ENCODE measurements at regions not wholly inside any gene's neighbourhood (a gene's known extent, or its start where the extent isn't known, plus 50 kb on each side); places are given as distances from the start of the nearest gene placed in this dataset.
"Not testable (repeated sequence)": the region's sequence is repeated elsewhere in the genome, so short reads cannot be mapped to it uniquely, and the experiment has no call there.

GRCh38 chr5:79924936-79925893 lies 65.8 kb downstream of the MTX3 start:
- no peak overlapping the region for H3K27ac ChIP-seq
- H3K4me1 ChIP-seq (ENCODE audit: low read depth) = no peaks in the 10 kb centered on the region
- H3K36me3 ChIP-seq = no peaks in the 10 kb centered on the region
- TF ChIP-seq, protein P1, sequence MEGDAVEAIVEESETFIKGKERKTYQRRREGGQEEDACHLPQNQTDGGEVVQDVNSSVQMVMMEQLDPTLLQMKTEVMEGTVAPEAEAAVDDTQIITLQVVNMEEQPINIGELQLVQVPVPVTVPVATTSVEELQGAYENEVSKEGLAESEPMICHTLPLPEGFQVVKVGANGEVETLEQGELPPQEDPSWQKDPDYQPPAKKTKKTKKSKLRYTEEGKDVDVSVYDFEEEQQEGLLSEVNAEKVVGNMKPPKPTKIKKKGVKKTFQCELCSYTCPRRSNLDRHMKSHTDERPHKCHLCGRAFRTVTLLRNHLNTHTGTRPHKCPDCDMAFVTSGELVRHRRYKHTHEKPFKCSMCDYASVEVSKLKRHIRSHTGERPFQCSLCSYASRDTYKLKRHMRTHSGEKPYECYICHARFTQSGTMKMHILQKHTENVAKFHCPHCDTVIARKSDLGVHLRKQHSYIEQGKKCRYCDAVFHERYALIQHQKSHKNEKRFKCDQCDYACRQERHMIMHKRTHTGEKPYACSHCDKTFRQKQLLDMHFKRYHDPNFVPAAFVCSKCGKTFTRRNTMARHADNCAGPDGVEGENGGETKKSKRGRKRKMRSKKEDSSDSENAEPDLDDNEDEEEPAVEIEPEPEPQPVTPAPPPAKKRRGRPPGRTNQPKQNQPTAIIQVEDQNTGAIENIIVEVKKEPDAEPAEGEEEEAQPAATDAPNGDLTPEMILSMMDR (IDR thresholded peaks at IDR 0.05; ENCODE audit: low read depth, low read length) = no peak
- DNase-seq (ENCODE audit: low read depth in 1 of 2, low spot score in 1 of 2) = peak; percentile 4 to 16
- no peaks in the 10 kb centered on the region for H3K9me3 ChIP-seq (ENCODE audit: low read depth)
- H3K27me3 ChIP-seq = no peaks in the 10 kb centered on the region
- H3K4me3 ChIP-seq = no peak overlapping the region

DNA sequence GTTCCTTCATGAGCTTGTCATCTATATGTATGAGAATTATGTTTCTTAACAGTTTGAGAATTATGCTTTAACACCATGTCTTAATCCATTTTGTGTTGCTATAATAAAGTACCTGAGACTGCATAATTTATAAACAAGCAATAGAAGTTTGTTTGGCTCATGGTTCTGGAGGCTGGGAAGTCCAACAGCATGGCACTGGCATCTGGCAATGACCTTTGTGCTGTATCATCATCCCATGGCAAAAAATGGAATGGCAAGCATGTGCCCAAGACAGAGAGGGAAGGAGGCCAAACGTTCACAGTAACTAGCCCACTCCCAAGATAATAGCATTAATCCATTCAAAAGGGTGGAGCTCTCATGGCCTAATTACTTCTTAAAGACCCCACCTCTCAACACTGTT lies 67.6 kb downstream of the MTX3 start:
- TF ChIP-seq, protein P1 (IDR thresholded peaks at IDR 0.05; ENCODE audit: low read depth, low read length) = no peak

DNA sequence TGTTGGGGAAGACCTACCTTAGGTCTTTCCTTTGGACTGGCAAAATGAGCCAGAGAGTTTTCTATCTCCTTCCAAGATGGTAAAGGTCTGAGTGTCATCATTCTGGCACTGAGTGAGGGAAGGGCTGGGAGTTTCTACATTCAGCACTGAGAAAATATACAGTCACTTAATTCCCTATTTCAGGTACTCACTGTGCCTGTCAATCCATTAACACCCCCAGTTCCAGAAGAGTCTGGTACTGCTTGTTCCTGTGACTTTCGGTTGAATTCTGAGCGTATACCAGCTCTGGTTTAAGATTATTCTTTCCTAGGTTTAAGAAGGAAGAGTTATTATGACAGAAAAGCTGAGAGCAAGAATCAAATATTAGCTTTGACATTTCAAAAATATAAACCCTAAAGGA lies 68.4 kb downstream of the MTX3 start:
- H3K27me3 ChIP-seq = no peaks in the 10 kb centered on the region
- H3K9me3 ChIP-seq (ENCODE audit: low read depth) = no peaks in the 10 kb centered on the region
- no peak overlapping the region for H3K27ac ChIP-seq
- DNase-seq (ENCODE audit: low read depth in 1 of 2, low spot score in 1 of 2) = no peak
- no peaks in the 10 kb centered on the region for H3K36me3 ChIP-seq
- H3K4me3 ChIP-seq = no peak overlapping the region
- TF ChIP-seq, protein P1 (IDR thresholded peaks at IDR 0.05; ENCODE audit: low read depth, low read length) = no peak
- no peaks in the 10 kb centered on the region for H3K4me1 ChIP-seq (ENCODE audit: low read depth)

More for the DNA sequence above, 67.6 kb downstream of the MTX3 start:
- Histone ChIP-seq H3K36me3 (no peaks in the 10 kb centered on the region), H3K9me3 (ENCODE audit: low read depth) (no peaks in the 10 kb centered on the region), H3K4me3 (no peak overlapping the region), H3K4me1 (ENCODE audit: low read depth) (no peaks in the 10 kb centered on the region), H3K27ac (no peak overlapping the region), H3K27me3 (no peaks in the 10 kb centered on the region)
- no peak for DNase-seq (ENCODE audit: low read depth in 1 of 2, low spot score in 1 of 2)

DNA sequence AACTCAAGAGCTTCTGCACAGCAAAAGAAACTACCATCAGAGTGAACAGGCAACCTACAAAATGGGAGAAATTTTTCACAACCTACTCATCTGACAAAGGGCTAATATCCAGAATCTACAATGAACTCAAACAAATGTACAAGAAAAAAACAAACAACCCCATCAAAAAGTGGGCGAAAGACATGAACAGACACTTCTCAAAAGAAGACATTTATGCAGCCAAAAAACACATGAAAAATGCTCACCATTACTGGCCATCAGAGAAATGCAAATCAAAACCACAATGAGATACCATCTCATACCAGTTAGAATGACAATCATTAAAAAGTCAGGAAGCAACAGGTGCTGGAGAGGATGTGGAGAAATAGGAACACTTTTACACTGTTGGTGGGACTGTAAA lies 83.6 kb downstream of the MTX3 start:
- H3K4me1 ChIP-seq (ENCODE audit: low read depth); H3K4me3 ChIP-seq; H3K36me3 ChIP-seq; H3K27me3 ChIP-seq; DNase-seq (ENCODE audit: low read depth in 1 of 2, low spot score in 1 of 2); H3K27ac ChIP-seq; H3K9me3 ChIP-seq (ENCODE audit: low read depth): not testable (repeated sequence)

DNA sequence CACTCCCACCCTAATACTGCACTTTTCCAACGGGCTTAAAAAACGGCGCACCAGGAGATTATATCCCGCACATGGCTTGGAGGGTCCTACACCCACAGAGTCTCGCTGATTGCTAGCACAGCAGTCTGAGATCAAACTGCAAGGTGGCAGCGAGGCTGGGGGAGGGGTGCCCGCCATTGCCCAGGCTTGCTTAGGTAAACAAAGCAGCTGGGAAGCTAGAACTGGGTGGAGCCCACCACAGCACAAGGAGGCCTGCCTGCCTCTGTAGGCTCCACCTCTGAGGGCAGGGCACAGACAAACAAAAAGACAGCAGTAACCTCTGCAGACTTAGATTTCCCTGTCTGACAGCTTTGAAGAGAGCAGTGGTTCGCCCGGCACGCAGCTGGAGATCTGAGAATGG lies 88.5 kb downstream of the MTX3 start:
- not testable (repeated sequence) for DNase-seq (ENCODE audit: low read depth in 1 of 2, low spot score in 1 of 2); H3K27ac ChIP-seq; H3K27me3 ChIP-seq

DNA sequence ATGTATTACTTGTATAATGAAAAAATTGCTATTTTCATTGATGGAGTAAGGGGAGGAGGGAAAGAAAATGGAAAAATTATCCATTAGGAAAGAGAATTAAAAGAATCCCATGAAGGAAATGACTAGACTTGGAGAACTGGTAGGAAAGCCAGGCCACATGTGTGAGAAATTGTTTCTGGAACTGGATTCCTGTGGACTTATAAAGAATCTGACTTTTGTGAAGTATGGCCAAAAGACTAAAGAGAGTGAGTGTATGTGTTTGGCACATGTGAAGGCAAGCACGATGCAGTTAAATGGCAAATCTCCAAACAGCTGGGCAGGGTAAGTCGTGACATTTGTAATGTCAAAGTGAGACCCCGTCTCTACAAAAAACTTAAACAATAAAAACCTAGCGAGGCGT lies 89.4 kb downstream of the MTX3 start:
- H3K36me3 ChIP-seq = no peaks in the 10 kb centered on the region
- H3K27me3 ChIP-seq = no peaks in the 10 kb centered on the region
- no peaks in the 10 kb centered on the region for H3K9me3 ChIP-seq (ENCODE audit: low read depth)
- no peak for DNase-seq (ENCODE audit: low read depth in 1 of 2, low spot score in 1 of 2)
- H3K4me1 ChIP-seq (ENCODE audit: low read depth) = no peaks in the 10 kb centered on the region
- TF ChIP-seq, protein P1 (IDR thresholded peaks at IDR 0.05; ENCODE audit: low read depth, low read length) = no peak
- H3K27ac ChIP-seq = no peak overlapping the region
- no peak overlapping the region for H3K4me3 ChIP-seq

More for the DNA sequence above, 88.5 kb downstream of the MTX3 start:
- not testable (repeated sequence) for H3K4me1 ChIP-seq (ENCODE audit: low read depth); H3K36me3 ChIP-seq; H3K9me3 ChIP-seq (ENCODE audit: low read depth); H3K4me3 ChIP-seq
